ENCODE measurements at regions not wholly inside any gene's neighbourhood (a gene's known extent, or its start where the extent isn't known, plus 50 kb on each side); places are given as distances from the start of the nearest gene placed in this dataset.

DNA sequence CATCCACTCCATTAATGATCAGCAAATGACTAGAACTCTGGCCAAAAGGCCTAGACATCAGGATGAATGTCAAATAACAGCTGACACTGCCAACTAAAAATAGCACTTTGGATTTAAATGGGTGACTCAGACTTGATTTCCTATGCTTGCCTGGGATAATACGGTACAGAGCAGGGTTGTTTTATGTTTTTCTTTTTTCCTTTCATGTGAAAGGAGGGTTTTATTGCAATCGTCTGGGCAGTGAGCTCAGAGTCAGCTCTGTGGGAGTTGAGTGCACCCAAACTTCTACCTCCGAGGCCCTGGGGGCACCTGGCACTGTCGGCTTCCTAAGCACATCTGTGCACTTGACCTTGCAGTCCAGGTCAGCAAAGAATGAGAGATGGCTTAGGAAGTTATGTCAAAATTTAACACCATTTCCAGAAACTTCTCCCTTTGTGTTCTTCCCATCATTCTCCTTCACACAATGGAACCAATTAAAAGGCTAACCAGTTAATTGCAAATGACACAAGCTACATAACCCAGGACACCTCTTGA is 134.1 kb downstream of the LACC1 start:
- intact Hi-C loops (cut with DNase I; ENCODE audit: low total_unique reads): no loop called here
- TF ChIP-seq POLR2AphosphoS5 (IDR thresholded peaks at IDR 0.05) (no peak), POLR2A (IDR thresholded peaks at IDR 0.05) (no peak), EP300 (IDR thresholded peaks at IDR 0.05; ENCODE audit: low read depth) (no peak)
- TF ChIP-seq, protein P1, sequence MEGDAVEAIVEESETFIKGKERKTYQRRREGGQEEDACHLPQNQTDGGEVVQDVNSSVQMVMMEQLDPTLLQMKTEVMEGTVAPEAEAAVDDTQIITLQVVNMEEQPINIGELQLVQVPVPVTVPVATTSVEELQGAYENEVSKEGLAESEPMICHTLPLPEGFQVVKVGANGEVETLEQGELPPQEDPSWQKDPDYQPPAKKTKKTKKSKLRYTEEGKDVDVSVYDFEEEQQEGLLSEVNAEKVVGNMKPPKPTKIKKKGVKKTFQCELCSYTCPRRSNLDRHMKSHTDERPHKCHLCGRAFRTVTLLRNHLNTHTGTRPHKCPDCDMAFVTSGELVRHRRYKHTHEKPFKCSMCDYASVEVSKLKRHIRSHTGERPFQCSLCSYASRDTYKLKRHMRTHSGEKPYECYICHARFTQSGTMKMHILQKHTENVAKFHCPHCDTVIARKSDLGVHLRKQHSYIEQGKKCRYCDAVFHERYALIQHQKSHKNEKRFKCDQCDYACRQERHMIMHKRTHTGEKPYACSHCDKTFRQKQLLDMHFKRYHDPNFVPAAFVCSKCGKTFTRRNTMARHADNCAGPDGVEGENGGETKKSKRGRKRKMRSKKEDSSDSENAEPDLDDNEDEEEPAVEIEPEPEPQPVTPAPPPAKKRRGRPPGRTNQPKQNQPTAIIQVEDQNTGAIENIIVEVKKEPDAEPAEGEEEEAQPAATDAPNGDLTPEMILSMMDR (IDR thresholded peaks at IDR 0.05): no peak
- DNase-seq: no peak
- H3K9me3 ChIP-seq: no peaks in the 10 kb centered on the region
- in situ Hi-C loops (cut with MboI; ENCODE audit: low pct_ligation_motif_present in 1 of 4, low pct_unique_long_range_greater_than_20kb in 1 of 4, low sequenced_read_pairs in 3 of 4): no loop called here
- H3K4me3 ChIP-seq: no peak overlapping the region
- WGBS, 2 donors (ENCODE audit: low coverage in 1 of 2): 63 to 64% methylated on average over 4 of the region's 4 CpGs
- H3K4me1 ChIP-seq: peaks cover 0 to 14% (median 0%) of the 10 kb centered on the region in 4 donors
- H3K27me3 ChIP-seq: no peaks in the 10 kb centered on the region
- peak overlapping the region; percentile 13 to 31 (median 22) for H3K27ac ChIP-seq
- H3K36me3 ChIP-seq: no peaks in the 10 kb centered on the region

DNA sequence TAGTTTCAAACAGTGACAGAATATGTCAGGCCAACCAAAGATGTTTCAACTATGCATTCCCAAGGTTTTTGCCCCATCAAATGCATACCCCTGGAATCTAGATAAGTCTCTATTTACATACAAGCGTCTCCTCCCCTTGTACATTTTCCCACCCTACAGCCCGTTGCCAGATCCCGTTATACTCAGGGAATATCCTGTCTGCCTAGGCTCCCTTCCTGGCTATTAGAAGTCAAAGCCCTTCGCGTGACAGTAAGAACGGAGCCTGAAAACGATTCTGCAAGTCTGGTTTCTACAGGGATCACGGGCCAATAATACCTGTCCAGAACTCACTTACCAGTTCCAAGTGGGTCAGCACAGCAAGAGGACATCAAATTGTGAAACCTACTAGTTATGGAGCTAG is 134.8 kb downstream of the LACC1 start:
- H3K27me3 ChIP-seq: no peaks in the 10 kb centered on the region
- no peaks in the 10 kb centered on the region for H3K36me3 ChIP-seq
- no peaks in the 10 kb centered on the region for H3K9me3 ChIP-seq
- WGBS, 2 donors (ENCODE audit: low coverage in 1 of 2): 80 to 87% methylated on average over 1 to 8 of the region's 8 CpGs
- in situ Hi-C loops (cut with MboI; ENCODE audit: low pct_ligation_motif_present in 1 of 4, low pct_unique_long_range_greater_than_20kb in 1 of 4, low sequenced_read_pairs in 3 of 4): no loop called here
- no peak for DNase-seq
- H3K4me3 ChIP-seq: no peak overlapping the region
- peaks cover 0 to 14% (median 0%) of the 10 kb centered on the region in 4 donors for H3K4me1 ChIP-seq
- peak overlapping the region in 1 of 4 donors; percentile 31 for H3K27ac ChIP-seq
- intact Hi-C loops (cut with DNase I; ENCODE audit: low total_unique reads): no loop called here
- TF ChIP-seq, protein P1 (IDR thresholded peaks at IDR 0.05): no peak
- no peak for TF ChIP-seq POLR2AphosphoS5 (IDR thresholded peaks at IDR 0.05)
- no peak for TF ChIP-seq POLR2A (IDR thresholded peaks at IDR 0.05)
- TF ChIP-seq EP300 (IDR thresholded peaks at IDR 0.05; ENCODE audit: low read depth): no peak

DNA sequence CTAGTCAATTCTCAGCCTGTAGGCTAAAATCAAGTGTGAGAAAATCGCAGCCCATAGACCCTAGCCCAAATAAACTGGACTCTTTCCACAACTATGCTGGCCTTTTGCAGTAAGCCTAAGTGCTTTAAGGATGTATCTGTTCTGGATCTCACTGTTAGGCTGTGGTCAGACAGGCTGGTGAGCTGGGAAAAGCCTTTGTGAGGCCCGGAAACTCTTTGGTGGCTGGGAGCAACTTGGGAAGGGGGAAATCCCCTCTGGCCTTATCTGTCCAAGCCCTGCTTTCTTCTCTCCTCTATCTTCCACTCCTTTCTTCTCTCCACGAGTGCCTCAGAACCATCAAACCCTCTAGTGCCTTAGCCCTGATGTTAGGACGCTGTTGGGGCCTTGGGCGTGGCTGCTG is 135.4 kb downstream of the LACC1 start:
- no peaks in the 10 kb centered on the region for H3K27me3 ChIP-seq
- H3K4me1 ChIP-seq: peaks cover 0 to 14% (median 0%) of the 10 kb centered on the region in 4 donors
- 82 to 89% methylated on average over 4 to 5 of the region's 5 CpGs for WGBS, 2 donors (ENCODE audit: low coverage in 1 of 2)
- intact Hi-C loops (cut with DNase I; ENCODE audit: low total_unique reads): no loop called here
- no peak overlapping the region for H3K27ac ChIP-seq
- in situ Hi-C loops (cut with MboI; ENCODE audit: low pct_ligation_motif_present in 1 of 4, low pct_unique_long_range_greater_than_20kb in 1 of 4, low sequenced_read_pairs in 3 of 4): no loop called here
- TF ChIP-seq POLR2AphosphoS5 (IDR thresholded peaks at IDR 0.05): no peak
- TF ChIP-seq POLR2A (IDR thresholded peaks at IDR 0.05): no peak
- TF ChIP-seq, protein P1 (IDR thresholded peaks at IDR 0.05): no peak
- TF ChIP-seq EP300 (IDR thresholded peaks at IDR 0.05; ENCODE audit: low read depth): no peak
- H3K36me3 ChIP-seq: no peaks in the 10 kb centered on the region
- H3K9me3 ChIP-seq: no peaks in the 10 kb centered on the region
- H3K4me3 ChIP-seq: no peak overlapping the region
- no peak for DNase-seq

DNA sequence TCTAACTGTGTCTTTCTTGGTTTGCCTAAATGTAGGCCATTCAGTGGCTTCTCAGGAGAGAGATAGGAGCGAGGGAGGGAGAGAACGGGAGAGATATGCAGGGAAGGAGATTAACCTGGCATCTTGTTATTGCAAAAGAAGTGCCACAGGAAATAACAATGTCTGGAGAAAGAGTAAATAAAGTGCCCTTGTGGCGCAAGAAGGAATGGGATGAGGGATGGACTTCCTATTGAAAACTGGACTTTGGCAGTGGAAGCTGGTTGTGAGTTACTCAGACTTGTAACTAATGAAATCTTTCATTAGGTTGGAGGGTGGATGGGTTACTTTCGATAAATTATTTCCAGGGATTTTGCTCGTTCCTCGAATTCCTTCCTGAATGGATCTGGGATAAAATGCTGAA is 136.1 kb downstream of the LACC1 start:
- Histone ChIP-seq H3K36me3 (no peaks in the 10 kb centered on the region), H3K27ac (no peak overlapping the region), H3K27me3 (no peaks in the 10 kb centered on the region), H3K4me1 (peaks cover 0 to 14% (median 0%) of the 10 kb centered on the region in 4 donors), H3K4me3 (no peak overlapping the region), H3K9me3 (no peaks in the 10 kb centered on the region)
- DNase-seq: no peak
- TF ChIP-seq EP300 (IDR thresholded peaks at IDR 0.05; ENCODE audit: low read depth): no peak
- TF ChIP-seq POLR2A (IDR thresholded peaks at IDR 0.05): no peak
- TF ChIP-seq, protein P1 (IDR thresholded peaks at IDR 0.05): no peak
- TF ChIP-seq POLR2AphosphoS5 (IDR thresholded peaks at IDR 0.05): no peak
- in situ Hi-C loops (cut with MboI; ENCODE audit: low pct_ligation_motif_present in 1 of 4, low pct_unique_long_range_greater_than_20kb in 1 of 4, low sequenced_read_pairs in 3 of 4): no loop called here
- intact Hi-C loops (cut with DNase I; ENCODE audit: low total_unique reads): no loop called here
- 92 to 100% methylated on average over 4 to 6 of the region's 6 CpGs for whole genome bisulfite sequencing, 2 donors (ENCODE audit: low coverage in 1 of 2)

Data from transverse colon (tissue), 4 donors.